ENCODE measurements at regions not wholly inside any gene's neighbourhood (a gene's known extent, or its start where the extent isn't known, plus 50 kb on each side); places are given as distances from the start of the nearest gene placed in this dataset.

- WGBS, 2 donors = 72 to 75% methylated on average over 1 of the region's 1 CpG
- Histone ChIP-seq H3K27me3 (no peaks in the 10 kb centered on the region), H3K4me1 (no peaks in the 10 kb centered on the region), H3K36me3 (no peaks in the 10 kb centered on the region), H3K4me3 (no peak overlapping the region), H3K9me3 (no peaks in the 10 kb centered on the region), H3K27ac (no peak overlapping the region)
- DNase-seq (no peak), FAIRE-seq (no peak), ATAC-seq (no peak)
- intact Hi-C loops (cut with DNase I) = no loop called here
- TF ChIP-seq CTCF (IDR thresholded peaks at IDR 0.05) = no peak
Observed at GRCh38 chr4:110682311-110682710, 59.4 kb upstream of the PITX2 start.

- Histone ChIP-seq H3K27me3 (no peaks in the 10 kb centered on the region), H3K36me3 (no peaks in the 10 kb centered on the region), H3K4me3 (no peak overlapping the region), H3K9me3 (no peaks in the 10 kb centered on the region), H3K4me1 (no peaks in the 10 kb centered on the region), H3K27ac (no peak overlapping the region)
- 88 to 89% methylated on average over 11 of the region's 11 CpGs for WGBS, 2 donors
- ATAC-seq (no peak), DNase-seq (no peak), FAIRE-seq (no peak)
- TF ChIP-seq CTCF (IDR thresholded peaks at IDR 0.05) = no peak
- intact Hi-C loops (cut with DNase I) = no loop called here
Observed at GRCh38 chr4:110683601-110684000, 60.7 kb upstream of the PITX2 start.

GRCh38 chr4:110702326-110702725, 79.4 kb upstream of the PITX2 start:
- Histone ChIP-seq H3K36me3 (no peaks in the 10 kb centered on the region), H3K9me3 (no peaks in the 10 kb centered on the region), H3K4me3 (no peak overlapping the region), H3K27ac (no peak overlapping the region), H3K4me1 (no peaks in the 10 kb centered on the region), H3K27me3 (no peaks in the 10 kb centered on the region)
- no peak for DNase-seq
- intact Hi-C loops (cut with DNase I) = no loop called here
- no peak for ATAC-seq
- 51 to 59% methylated on average over 6 of the region's 6 CpGs for WGBS, 2 donors
- TF ChIP-seq CTCF (IDR thresholded peaks at IDR 0.05) = no peak
- FAIRE-seq = no peak

GRCh38 chr4:110704748-110705439, 82.0 kb upstream of the PITX2 start:
- Histone ChIP-seq H3K36me3 (no peaks in the 10 kb centered on the region), H3K27ac (no peak overlapping the region), H3K27me3 (no peaks in the 10 kb centered on the region), H3K4me3 (no peak overlapping the region), H3K4me1 (no peaks in the 10 kb centered on the region), H3K9me3 (no peaks in the 10 kb centered on the region)
- 63 to 71% methylated on average over 7 of the region's 7 CpGs for WGBS, 2 donors
- ATAC-seq (no peak), DNase-seq (no peak), FAIRE-seq (no peak)
- TF ChIP-seq CTCF (IDR thresholded peaks at IDR 0.05) = no peak
- intact Hi-C loops (cut with DNase I) = no loop called here

GRCh38 chr4:110705440-110705782, 82.5 kb upstream of the PITX2 start:
- FAIRE-seq = no peak
- intact Hi-C loops (cut with DNase I) = no loop called here

More at GRCh38 chr4:110705440-110705782, 82.5 kb upstream of the PITX2 start:
- Histone ChIP-seq H3K4me3 (no peak overlapping the region), H3K36me3 (no peaks in the 10 kb centered on the region), H3K27ac (no peak overlapping the region), H3K9me3 (no peaks in the 10 kb centered on the region), H3K4me1 (no peaks in the 10 kb centered on the region), H3K27me3 (no peaks in the 10 kb centered on the region)
- WGBS, 2 donors = 70 to 86% methylated on average over 4 of the region's 4 CpGs
- ATAC-seq (no peak), DNase-seq (no peak)
- TF ChIP-seq CTCF (IDR thresholded peaks at IDR 0.05) = no peak
